Hippocampal formation (tissue), 2 donors: ENCODE measurements at regions not wholly inside any gene's neighbourhood (a gene's known extent, or its start where the extent isn't known, plus 50 kb on each side); places are given as distances from the start of the nearest gene placed in this dataset.
"Not testable (repeated sequence)": the region's sequence is repeated elsewhere in the genome, so short reads cannot be mapped to it uniquely, and the experiment has no call there.

Source experiments
- DNase-seq, 2 donors: peaks; one replicate each; lab custom pipeline; 2025; lab: John Stamatoyannopoulos, UW

GRCh38 chr5:126284977-126285696, 138.1 kb upstream of the GRAMD2B start:
- no peak for DNase-seq

- DNase-seq, result not testable (repeated sequence)
Measured at GRCh38 chr5:126296121-126296520, 127.1 kb upstream of the GRAMD2B start.

GRCh38 chr5:126300293-126300692, 122.9 kb upstream of the GRAMD2B start:
- no peak for DNase-seq

- DNase-seq, result no peak
Measured at GRCh38 chr5:126301056-126301455, 122.2 kb upstream of the GRAMD2B start.

- no peak for DNase-seq
Measured at GRCh38 chr5:126309860-126310259, 113.3 kb upstream of the GRAMD2B start.

- DNase-seq, result no peak
Measured at GRCh38 chr5:126311766-126312165, 111.4 kb upstream of the GRAMD2B start.

GRCh38 chr5:126315341-126315740, 107.9 kb upstream of the GRAMD2B start:
- no peak for DNase-seq

- no peak for DNase-seq
Measured at GRCh38 chr5:126332326-126332725, 90.9 kb upstream of the GRAMD2B start.

GRCh38 chr5:126334760-126335159, 88.4 kb upstream of the GRAMD2B start:
- no peak for DNase-seq

- no peak for DNase-seq
Measured at GRCh38 chr5:126335886-126336285, 87.3 kb upstream of the GRAMD2B start.

- DNase-seq, result no peak
Measured at GRCh38 chr5:126338635-126339034, 84.6 kb upstream of the GRAMD2B start.

- DNase-seq, result peak; percentile 6 to 78
Measured at GRCh38 chr5:126339215-126339805, 83.9 kb upstream of the GRAMD2B start.

GRCh38 chr5:126341906-126342630, 81.1 kb upstream of the GRAMD2B start:
- no peak for DNase-seq

- DNase-seq, result no peak
Measured at GRCh38 chr5:126348855-126349635, 74.2 kb upstream of the GRAMD2B start.

- DNase-seq, result no peak
Measured at GRCh38 chr5:126351153-126351552, 72.1 kb upstream of the GRAMD2B start.

- peak in 1 of 2 donors; percentile 76 for DNase-seq
Measured at GRCh38 chr5:126354012-126354857, 69.0 kb upstream of the GRAMD2B start.

GRCh38 chr5:126354858-126355731, 68.1 kb upstream of the GRAMD2B start:
- DNase-seq, result no peak

- DNase-seq, result no peak
Measured at GRCh38 chr5:126355940-126356339, 67.3 kb upstream of the GRAMD2B start.

GRCh38 chr5:126357585-126358342, 65.4 kb upstream of the GRAMD2B start:
- no peak for DNase-seq

GRCh38 chr5:126358525-126358924, 64.7 kb upstream of the GRAMD2B start:
- DNase-seq, result no peak
